Bronchial epithelial cell (primary cell): ENCODE measurements at regions not wholly inside any gene's neighbourhood (a gene's known extent, or its start where the extent isn't known, plus 50 kb on each side); places are given as distances from the start of the nearest gene placed in this dataset.

Experiments
- DNase-seq: peaks from one replicate; pipeline ENCODE4 v3.0.0-alpha.2; 2010; ENCODE audit warnings: low read depth
- FAIRE-seq: peaks from 2 replicates; lab custom pipeline; 2011; peaks lifted over from hg19 to GRCh38; lab: Jason Lieb, UNC
- H3K27me3 ChIP-seq: 2 replicates; pipeline ENCODE4 v1.5.1; 2011; ENCODE audit warnings: low read length; ENCODE audit not compliant: control insufficient read depth, insufficient read depth
- H3K36me3 ChIP-seq: 2 replicates; pipeline ENCODE4 v1.5.1; 2011; ENCODE audit warnings: low read length; ENCODE audit not compliant: control insufficient read depth, insufficient read depth
- H3K4me3 ChIP-seq: 2 replicates; pipeline ENCODE4 v1.5.1; 2011; ENCODE audit warnings: mild to moderate bottlenecking, low read depth, low read length, control low read depth
- CTCF ChIP-seq: IDR thresholded peaks from 2 replicates; pipeline ENCODE4 v1.5.1; 2011; ENCODE audit warnings: mild to moderate bottlenecking, moderate library complexity, low read length, control low read depth, inconsistent platforms; ENCODE audit not compliant: insufficient read depth, severe bottlenecking

DNA sequence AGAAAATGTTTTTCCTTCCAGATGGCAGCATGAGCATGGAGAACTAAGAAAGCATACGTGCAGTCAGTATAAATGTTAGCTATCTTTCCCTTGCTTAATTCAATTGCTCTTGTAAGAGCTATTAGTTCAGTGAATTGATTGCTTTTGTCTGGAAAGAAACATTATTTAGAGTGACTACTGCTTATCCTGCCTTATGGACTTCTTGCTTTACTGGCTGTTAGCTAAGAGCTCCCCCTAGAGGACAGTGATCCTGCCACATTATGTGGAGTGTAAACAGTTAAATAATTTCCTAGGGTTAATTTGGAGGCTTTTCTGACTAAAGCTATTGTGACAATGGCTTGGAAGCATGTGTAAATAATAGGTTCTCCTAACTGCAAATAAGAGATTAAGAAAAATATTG is 1402.4 kb downstream of the FAM133A start:
- Histone ChIP-seq H3K36me3 (no peaks in the 10 kb centered on the region), H3K4me3 (no peak overlapping the region), H3K27me3 (no peaks in the 10 kb centered on the region)
- TF ChIP-seq CTCF = peak; percentile 27
- DNase-seq (peak; percentile 21), FAIRE-seq (no peak)

- TF ChIP-seq CTCF = no peak
- no peak for DNase-seq
- Histone ChIP-seq H3K4me3 (no peak overlapping the region), H3K36me3 (no peaks in the 10 kb centered on the region), H3K27me3 (no peaks in the 10 kb centered on the region)
- no peak for FAIRE-seq
Measured at GRCh38 chrX:95101851-95102390, 1427.9 kb downstream of the FAM133A start.

DNA sequence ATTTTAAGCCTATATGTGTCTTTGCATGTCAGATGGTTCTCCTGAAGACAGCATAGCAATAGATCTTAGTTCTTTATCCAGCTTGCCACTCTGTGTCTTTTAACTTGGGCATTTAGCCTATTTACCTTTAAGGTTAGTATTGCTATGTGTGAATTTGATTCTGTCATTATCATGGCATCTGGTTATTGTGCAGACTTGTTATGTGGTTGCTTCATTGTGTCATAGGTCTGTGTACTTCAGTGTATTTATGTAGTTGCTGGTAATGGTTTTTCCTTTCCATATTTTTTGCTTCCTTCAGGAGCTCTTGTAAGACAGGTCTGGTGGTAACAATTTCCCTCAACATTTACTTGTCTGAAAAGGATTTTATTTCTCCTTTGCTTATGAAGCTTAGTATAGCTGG is 1443.5 kb downstream of the FAM133A start:
- Histone ChIP-seq H3K4me3 (no peak overlapping the region), H3K27me3 (no peaks in the 10 kb centered on the region), H3K36me3 (no peaks in the 10 kb centered on the region)
- FAIRE-seq = no peak
- no peak for TF ChIP-seq CTCF
- DNase-seq = peak; percentile 73

DNA sequence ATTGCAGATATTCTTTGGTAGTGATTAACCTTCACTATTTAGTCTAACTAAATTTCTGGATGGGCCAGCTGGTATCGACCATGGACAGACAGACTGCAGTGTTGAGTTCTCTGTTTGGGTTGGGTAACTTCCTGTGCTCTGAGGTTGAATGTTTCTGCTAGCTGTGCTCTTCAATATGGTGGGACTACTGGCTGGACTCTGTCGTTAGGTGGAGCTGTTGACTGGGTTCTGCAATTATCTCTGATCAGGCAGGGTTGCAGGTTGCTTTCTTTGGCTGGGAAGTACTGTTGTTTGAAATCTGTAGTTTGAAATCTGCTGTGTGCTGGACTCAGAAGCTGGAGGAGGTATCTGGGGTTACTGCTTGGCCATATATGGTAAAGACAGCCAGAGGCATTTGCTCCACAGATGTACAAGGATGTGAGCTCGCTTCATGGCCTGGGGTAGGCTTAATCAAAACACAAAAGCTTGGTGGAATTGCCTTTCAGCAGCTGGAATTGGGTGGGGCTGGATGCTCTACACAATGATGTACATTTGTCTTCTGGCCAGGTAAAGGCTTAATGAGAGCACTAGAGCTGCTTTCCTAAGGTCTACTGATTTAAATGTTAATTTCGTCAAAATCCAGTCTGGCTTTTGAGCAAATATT is 1472.0 kb downstream of the FAM133A start:
- FAIRE-seq (no peak), DNase-seq (no peak)
- H3K27me3 ChIP-seq = no peaks in the 10 kb centered on the region

GRCh38 chrX:95152810-95153209 is 1478.8 kb downstream of the FAM133A start:
- H3K4me3 ChIP-seq = no peak overlapping the region
- H3K36me3 ChIP-seq = no peaks in the 10 kb centered on the region
- TF ChIP-seq CTCF = no peak
- DNase-seq (no peak), FAIRE-seq (no peak)
- no peaks in the 10 kb centered on the region for H3K27me3 ChIP-seq

More for the DNA sequence above, 1472.0 kb downstream of the FAM133A start:
- no peak for TF ChIP-seq CTCF
- Histone ChIP-seq H3K4me3 (no peak overlapping the region), H3K36me3 (no peaks in the 10 kb centered on the region)

DNA sequence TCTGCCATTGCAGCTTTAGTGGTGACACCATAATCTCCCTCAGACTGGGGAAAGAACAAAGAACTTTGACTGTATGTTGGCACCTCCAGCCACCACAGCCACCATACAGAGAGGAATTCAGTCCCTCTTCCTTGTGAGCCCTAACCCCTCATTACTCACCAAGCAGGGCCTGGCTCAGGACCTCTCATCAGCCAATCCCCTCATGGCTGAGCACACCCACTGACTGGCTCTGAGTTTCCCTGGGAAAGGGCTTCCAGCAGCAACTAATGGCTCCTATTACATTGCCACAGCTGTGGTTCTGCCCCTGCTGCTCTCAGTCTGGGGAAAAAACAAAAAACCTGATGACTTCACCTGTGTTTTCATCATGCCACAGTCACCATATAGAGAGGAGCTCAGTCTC is 1482.6 kb downstream of the FAM133A start:
- Histone ChIP-seq H3K36me3 (no peaks in the 10 kb centered on the region), H3K4me3 (no peak overlapping the region), H3K27me3 (no peaks in the 10 kb centered on the region)
- FAIRE-seq (no peak), DNase-seq (no peak)
- TF ChIP-seq CTCF = no peak
